Heart right ventricle (tissue), 16 donors: ENCODE measurements at regions not wholly inside any gene's neighbourhood (a gene's known extent, or its start where the extent isn't known, plus 50 kb on each side); places are given as distances from the start of the nearest gene placed in this dataset.

Experiments used
- ATAC-seq, 8 donors: fragments of 200-7000 bp; cut with Tn5 transposase; one replicate each; pipeline ENCODE4 v1.9.1; 2020; ENCODE audit warnings: mild to moderate bottlenecking in 8 of 8, moderate library complexity in 8 of 8, moderate number of reproducible peaks in 1 of 8
- DNase-seq, 2 donors: peaks; one replicate each; pipeline ENCODE4 v3.0.0-alpha.2; 2020
- H3K27ac ChIP-seq, 10 donors: fragments of 200-600 bp; sonication (generic) in 2 of 10; one replicate each; pipeline versions ENCODE4 v1.5.0 to v1.8.0; 2020 to 2022; ENCODE audit warnings: mild to moderate bottlenecking in 3 of 10
- H3K27me3 ChIP-seq, 7 donors: fragments of 200-600 bp; one replicate each; pipeline ENCODE4 v1.8.0; 2021 to 2022; ENCODE audit warnings: mild to moderate bottlenecking in 2 of 7
- H3K36me3 ChIP-seq, 9 donors: fragments of 200-600 bp; sonication (generic) in 1 of 9; one replicate each; pipeline versions ENCODE4 v1.5.0 to v1.8.0; 2020 to 2022; ENCODE audit warnings: mild to moderate bottlenecking in 2 of 9
- H3K4me1 ChIP-seq, 9 donors: fragments of 200-600 bp; sonication (generic) in 1 of 9; one replicate each; pipeline versions ENCODE4 v1.5.0 to v1.8.0; 2020 to 2022; ENCODE audit warnings: mild to moderate bottlenecking in 4 of 9
- H3K4me3 ChIP-seq, 10 donors: fragments of 200-600 bp; sonication (generic) in 2 of 10; one replicate each; pipeline versions ENCODE4 v1.5.0 to v1.8.0; 2020 to 2022; ENCODE audit warnings: mild to moderate bottlenecking in 7 of 10, moderate library complexity in 2 of 10
- H3K9me3 ChIP-seq, 11 donors: fragments of 200-600 bp in 10 of 11; sonication (generic) in 2 of 11; one replicate each; pipeline versions ENCODE4 v1.5.0 to v1.8.0; 2013 to 2022; ENCODE audit warnings: mild to moderate bottlenecking in 2 of 11, control low read depth in 1 of 11, moderate library complexity in 1 of 11
- CTCF ChIP-seq, 9 donors: fragments of 200-600 bp; sonication (generic) in 2 of 9; IDR thresholded peaks; one replicate each; pipeline versions ENCODE4 v1.5.0 to v1.8.0; 2021 to 2022; ENCODE audit warnings: antibody characterized with exemption in 9 of 9, mild to moderate bottlenecking in 5 of 9, moderate library complexity in 1 of 9
- WGBS, 2 donors: extraction: QIAGEN DNeasy Blood & Tissue Kit; methylation state at CpG; one replicate each; pipeline ENCODE4 v1.1.7; 2013; ENCODE audit warnings: inconsistent platforms in 1 of 2; 5-methylcytosine and 5-hydroxymethylcytosine counted together
- intact Hi-C, 10 donors: fragments of 100-400 bp; cut with DNase I; formaldehyde crosslinking; loops; one replicate each; pipeline versions ENCODE4 v1.11.1 to v1.14.2; 2022
- donor health status: Arrhythmogenic right ventricular cardiomyopathy.
- donor health status: ischemic (EF 13 %, LVEDD 7.1; RV severe dilation, severe dysfunction).
- donor health status: healthy with polysubstance abuse.
- donor health status: DM: no; HTN: yes; CAD: no.
- donor health status: DM: no; HTN: no; CAD: no.
- donor health status: ischemic (EF 25% LVEDD 6.9; RV normal size, moderate dysfunction).
- donor health status: ischemic (EF 25% LVEDD 5.7; RV mildly dilated, moderate dysfunction).
- donor health status: healthy.
- donor health status: DM: yes; HTN: yes; CAD: no.
- donor health status: Ischemic cardiomyopathy.
- donor health status: ischemic (EF 35%, LVEDD 5.7; RV mildly dilated, moderate dysfunction).
- donor health status: nonischemic (EF 11% LVEDD 7.7; RV severe dilation, severe dysfunction).
- donor health status: DM: yes; HTN: yes; CAD: no.
- donor health status: PGD.
- donor health status: ischemic (EF 29% LVEDD 5.4; RV normal size, mild dysfunction).
- donor health status: nonischemic (EF 23%, LVEDD 6.1; RV moderate dilation, normal function).

- TF ChIP-seq CTCF (IDR thresholded peaks at IDR 0.05) = no peak
- peaks cover 0 to 53% (median 40%) of the 10 kb centered on the region in 7 donors for H3K27me3 ChIP-seq
- DNase-seq (no peak), ATAC-seq (no peak)
- H3K4me3 ChIP-seq = no peak overlapping the region
- H3K27ac ChIP-seq = no peak overlapping the region
- H3K36me3 ChIP-seq = no peaks in the 10 kb centered on the region
- WGBS, 2 donors = 79 to 86% methylated on average over 8 of the region's 8 CpGs
- no peaks in the 10 kb centered on the region for H3K9me3 ChIP-seq
- intact Hi-C loops = no loop called here
- peaks cover 0 to 9% (median 0%) of the 10 kb centered on the region in 9 donors for H3K4me1 ChIP-seq
Observed at GRCh38 chr7:155216475-155217272, 81.0 kb upstream of the INSIG1 start.

- Histone ChIP-seq H3K36me3 (no peaks in the 10 kb centered on the region), H3K9me3 (no peaks in the 10 kb centered on the region), H3K4me3 (no peak overlapping the region), H3K27ac (no peak overlapping the region), H3K27me3 (peaks cover 0 to 51% (median 40%) of the 10 kb centered on the region in 7 donors), H3K4me1 (peaks cover 0 to 9% (median 0%) of the 10 kb centered on the region in 9 donors)
- TF ChIP-seq CTCF (IDR thresholded peaks at IDR 0.05) = no peak
- DNase-seq (no peak), ATAC-seq (no peak)
- intact Hi-C loops = no loop called here
- 69 to 71% methylated on average over 2 of the region's 2 CpGs for WGBS, 2 donors
Observed at GRCh38 chr7:155217634-155218033, 80.0 kb upstream of the INSIG1 start.

GRCh38 chr7:155218276-155219153, 79.2 kb upstream of the INSIG1 start:
- DNase-seq (no peak), ATAC-seq (no peak)
- Histone ChIP-seq H3K9me3 (no peaks in the 10 kb centered on the region), H3K36me3 (no peaks in the 10 kb centered on the region), H3K4me1 (peaks cover 0 to 7% (median 0%) of the 10 kb centered on the region in 9 donors), H3K27me3 (peaks cover 0 to 45% (median 35%) of the 10 kb centered on the region in 7 donors), H3K27ac (no peak overlapping the region), H3K4me3 (no peak overlapping the region)
- WGBS, 2 donors = 81% methylated on average over 20 of the region's 20 CpGs
- TF ChIP-seq CTCF (IDR thresholded peaks at IDR 0.05) = no peak
- intact Hi-C loops = no loop called here

- Histone ChIP-seq H3K27me3 (peaks cover 0 to 41% (median 31%) of the 10 kb centered on the region in 7 donors), H3K36me3 (no peaks in the 10 kb centered on the region), H3K4me1 (peaks cover 0 to 4% (median 0%) of the 10 kb centered on the region in 9 donors), H3K4me3 (no peak overlapping the region), H3K27ac (no peak overlapping the region), H3K9me3 (no peaks in the 10 kb centered on the region)
- no peak for DNase-seq
- intact Hi-C loops = no loop called here
- ATAC-seq = no peak
- 87 to 88% methylated on average over 15 of the region's 15 CpGs for WGBS, 2 donors
- TF ChIP-seq CTCF (IDR thresholded peaks at IDR 0.05) = no peak
Observed at GRCh38 chr7:155219154-155219531, 78.5 kb upstream of the INSIG1 start.
